Panc1 (cell line): ENCODE measurements at regions not wholly inside any gene's neighbourhood (a gene's known extent, or its start where the extent isn't known, plus 50 kb on each side); places are given as distances from the start of the nearest gene placed in this dataset.

Experiments used
- ATAC-seq: fragments of 200-7000 bp; cut with Tn5 transposase; 2 replicates; pipeline ENCODE4 v1.9.1; 2020; ENCODE audit warnings: mild to moderate bottlenecking, moderate library complexity
- BruUV-seq: library from RNA; stranded (reverse); fragments of 400-500 nt; replicated peaks from 2 replicates; lab custom pipeline; 2021; lab: Mats Ljungman, UMichigan
- CTCF ChIA-PET: fragments of 300-600 bp; sonication (Branson Sonifier 250); formaldehyde crosslinking; loops from one replicate; lab custom pipeline; 2022; ENCODE audit warnings: antibody characterized with exemption; lab: Charles Lee
- POLR2A ChIA-PET: fragments of 300-600 bp; sonication (Branson Sonifier 250); formaldehyde crosslinking; loops from one replicate; lab custom pipeline; 2022; ENCODE audit warnings: antibody characterized with exemption; lab: Charles Lee
- DNase-seq: peaks from one replicate; pipeline ENCODE4 v3.0.0-alpha.2; 2010; ENCODE audit warnings: low read depth, low spot score
- H3K27ac ChIP-seq: 2 replicates; pipeline ENCODE4 v1.5.1; 2011; ENCODE audit warnings: mild to moderate bottlenecking, low read length, inconsistent platforms
- H3K27me3 ChIP-seq: fragments of 200-500 bp; sonication (Bioruptor generic); 2 replicates; pipeline ENCODE4 v1.6.0; 2014; ENCODE audit warnings: low read length, inconsistent platforms; ENCODE audit not compliant: control insufficient read depth, insufficient read depth
- H3K36me3 ChIP-seq: fragments of 200-500 bp; sonication (Bioruptor generic); 2 replicates; pipeline ENCODE4 v1.5.1; 2014; ENCODE audit warnings: inconsistent platforms, mild to moderate bottlenecking, low read length, moderate library complexity; ENCODE audit not compliant: control insufficient read depth, insufficient read depth
- H3K4me1 ChIP-seq: 2 replicates; pipeline ENCODE4 v1.5.1; 2011; ENCODE audit warnings: inconsistent platforms, mild to moderate bottlenecking, low read length, moderate library complexity; ENCODE audit not compliant: control insufficient read depth, insufficient read depth
- H3K4me3 ChIP-seq, 2 experiments: 2 replicates each; pipeline ENCODE4 v1.5.1; 2011 to 2012; ENCODE audit warnings: low read depth in 2 of 2, low read length in 2 of 2, mild to moderate bottlenecking in 2 of 2, inconsistent platforms in 1 of 2, moderate library complexity in 1 of 2
- H3K9me3 ChIP-seq: fragments of 200-500 bp; sonication (Bioruptor generic); 2 replicates; pipeline ENCODE4 v1.5.1; 2014; ENCODE audit warnings: low read depth, mild to moderate bottlenecking, inconsistent platforms, low read length, moderate library complexity; ENCODE audit not compliant: control insufficient read depth, insufficient read depth
- POLR2AphosphoS5 ChIP-seq: IDR thresholded peaks from 2 replicates; pipeline ENCODE4 v1.6.1; 2012; ENCODE audit warnings: mild to moderate bottlenecking, low read depth, low read length, moderate library complexity
- SIN3A ChIP-seq: IDR thresholded peaks from 2 replicates; pipeline ENCODE4 v1.6.1; 2012; ENCODE audit warnings: low read depth, mild to moderate bottlenecking, low read length, moderate library complexity, borderline replicate concordance; ENCODE audit not compliant: insufficient read depth
- TCF7L2 ChIP-seq: IDR thresholded peaks from 2 replicates; pipeline ENCODE4 v1.6.1; 2011; ENCODE audit warnings: mild to moderate bottlenecking, low read depth, low read length, inconsistent platforms
- in situ Hi-C: cut with HindIII; loops from 2 replicates; pipeline ENCODE4 v1.10.0; 2016; ENCODE audit warnings: low sequenced_read_pairs, low pct_unique_long_range_greater_than_20kb
- intact Hi-C: fragments of 100-400 bp; cut with micrococcal nuclease; formaldehyde crosslinking; loops from one replicate; pipeline ENCODE4 v1.10.0; 2022; ENCODE audit not compliant: unreplicated experiment
- TF ChIP-seq, protein P1 (sequence below), 2 experiments: IDR thresholded peaks; 2 replicates each; pipeline ENCODE4 v1.6.1; 2011 to 2012; ENCODE audit warnings: low read depth in 2 of 2, control low read depth in 1 of 2, low read length in 1 of 2, mild to moderate bottlenecking in 1 of 2, moderate library complexity in 1 of 2; ENCODE audit not compliant: insufficient read depth in 1 of 2
- TF ChIP-seq, protein P2 (sequence below): fragments of 450-650 bp; IDR thresholded peaks from 2 replicates; pipeline ENCODE4 v1.5.1; 2017; ENCODE audit warnings: mild to moderate bottlenecking

DNA sequence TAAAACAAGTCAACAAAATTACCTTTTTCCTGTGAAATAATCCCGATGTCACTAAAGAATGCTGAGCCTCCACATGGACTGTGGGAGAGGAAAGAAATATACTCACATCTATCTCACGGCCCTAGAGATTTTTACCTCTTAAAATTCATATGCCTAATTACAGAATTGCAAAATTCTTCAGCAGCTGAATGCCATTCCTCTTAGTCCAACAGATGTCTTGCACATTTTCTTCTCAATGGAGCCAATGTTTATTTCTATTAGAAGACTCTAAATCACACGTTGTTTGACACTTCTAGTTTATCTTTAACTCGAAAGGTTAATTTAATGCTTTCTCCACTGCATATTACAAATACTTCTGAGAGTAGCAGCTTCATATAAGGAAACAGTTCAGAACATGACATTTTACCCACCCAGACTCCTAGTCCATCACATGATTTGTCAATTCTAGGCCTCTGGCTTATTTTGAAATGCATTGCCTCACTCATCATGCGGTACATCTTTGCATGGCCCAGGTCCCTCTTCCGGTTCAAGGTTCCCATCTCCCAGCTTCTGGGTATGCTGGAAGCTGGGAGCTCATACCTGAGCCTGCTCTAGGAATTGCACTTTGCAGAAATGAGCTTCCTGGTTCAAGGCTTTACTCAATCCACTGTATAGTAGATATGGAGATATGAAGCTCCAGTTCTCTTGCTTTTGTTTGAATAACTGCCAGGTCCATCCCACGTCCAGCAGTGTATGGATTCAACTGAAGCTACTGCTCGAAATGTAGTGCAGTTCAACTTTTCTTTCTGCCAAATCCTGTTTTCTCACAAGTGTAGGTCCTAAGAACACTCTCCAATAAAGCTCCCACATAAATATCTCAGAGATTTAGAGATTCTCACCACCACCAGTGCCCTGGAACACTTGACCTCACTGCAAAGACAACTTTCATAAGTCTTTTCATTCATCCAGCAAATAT lies 306.2 kb downstream of the GPR37 start:
- H3K4me1 ChIP-seq = no peaks in the 10 kb centered on the region
- DNase-seq (no peak), ATAC-seq (no peak)
- H3K36me3 ChIP-seq = no peaks in the 10 kb centered on the region
- TF ChIP-seq, protein P1, sequence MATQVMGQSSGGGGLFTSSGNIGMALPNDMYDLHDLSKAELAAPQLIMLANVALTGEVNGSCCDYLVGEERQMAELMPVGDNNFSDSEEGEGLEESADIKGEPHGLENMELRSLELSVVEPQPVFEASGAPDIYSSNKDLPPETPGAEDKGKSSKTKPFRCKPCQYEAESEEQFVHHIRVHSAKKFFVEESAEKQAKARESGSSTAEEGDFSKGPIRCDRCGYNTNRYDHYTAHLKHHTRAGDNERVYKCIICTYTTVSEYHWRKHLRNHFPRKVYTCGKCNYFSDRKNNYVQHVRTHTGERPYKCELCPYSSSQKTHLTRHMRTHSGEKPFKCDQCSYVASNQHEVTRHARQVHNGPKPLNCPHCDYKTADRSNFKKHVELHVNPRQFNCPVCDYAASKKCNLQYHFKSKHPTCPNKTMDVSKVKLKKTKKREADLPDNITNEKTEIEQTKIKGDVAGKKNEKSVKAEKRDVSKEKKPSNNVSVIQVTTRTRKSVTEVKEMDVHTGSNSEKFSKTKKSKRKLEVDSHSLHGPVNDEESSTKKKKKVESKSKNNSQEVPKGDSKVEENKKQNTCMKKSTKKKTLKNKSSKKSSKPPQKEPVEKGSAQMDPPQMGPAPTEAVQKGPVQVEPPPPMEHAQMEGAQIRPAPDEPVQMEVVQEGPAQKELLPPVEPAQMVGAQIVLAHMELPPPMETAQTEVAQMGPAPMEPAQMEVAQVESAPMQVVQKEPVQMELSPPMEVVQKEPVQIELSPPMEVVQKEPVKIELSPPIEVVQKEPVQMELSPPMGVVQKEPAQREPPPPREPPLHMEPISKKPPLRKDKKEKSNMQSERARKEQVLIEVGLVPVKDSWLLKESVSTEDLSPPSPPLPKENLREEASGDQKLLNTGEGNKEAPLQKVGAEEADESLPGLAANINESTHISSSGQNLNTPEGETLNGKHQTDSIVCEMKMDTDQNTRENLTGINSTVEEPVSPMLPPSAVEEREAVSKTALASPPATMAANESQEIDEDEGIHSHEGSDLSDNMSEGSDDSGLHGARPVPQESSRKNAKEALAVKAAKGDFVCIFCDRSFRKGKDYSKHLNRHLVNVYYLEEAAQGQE (IDR thresholded peaks at IDR 0.05; ENCODE audit: insufficient read depth in 1 of 2, low read depth in 2 of 2, low read length in 1 of 2) = no peak
- no peak for TF ChIP-seq POLR2AphosphoS5
- no peaks in the 10 kb centered on the region for H3K27me3 ChIP-seq
- POLR2A ChIA-PET = no interaction called here
- H3K9me3 ChIP-seq = no peaks in the 10 kb centered on the region
- BruUV-seq = no TSS peak
- CTCF ChIA-PET = no interaction called here
- H3K4me3 ChIP-seq = no peak overlapping the region
- intact Hi-C loops (no loop called here), in situ Hi-C loops (no loop called here)
- no peak overlapping the region for H3K27ac ChIP-seq

DNA sequence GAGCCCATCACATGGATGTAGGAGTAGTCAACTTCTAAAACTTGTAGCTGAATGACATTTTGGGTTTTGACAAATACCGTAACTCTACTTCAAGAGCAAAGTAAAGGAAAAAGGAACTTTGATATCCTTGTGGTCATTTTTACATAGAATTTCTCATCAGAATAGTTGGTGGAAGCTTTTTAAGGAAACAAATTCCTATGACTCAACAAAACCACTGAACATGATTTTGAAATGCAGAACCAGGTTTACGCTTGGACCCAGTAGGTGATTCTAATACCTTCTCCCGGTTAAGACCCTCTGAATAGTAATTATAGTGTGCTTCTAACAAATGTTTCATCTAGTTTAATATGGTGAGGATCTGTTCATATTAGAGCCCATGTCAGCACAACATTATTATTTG lies 307.8 kb downstream of the GPR37 start:
- Histone ChIP-seq H3K36me3 (no peaks in the 10 kb centered on the region), H3K4me3 (no peak overlapping the region), H3K27ac (no peak overlapping the region), H3K27me3 (no peaks in the 10 kb centered on the region), H3K9me3 (no peaks in the 10 kb centered on the region), H3K4me1 (no peaks in the 10 kb centered on the region)
- in situ Hi-C loops = no loop called here
- no peak for DNase-seq
- POLR2A ChIA-PET = no interaction called here
- TF ChIP-seq, protein P1 (IDR thresholded peaks at IDR 0.05; ENCODE audit: insufficient read depth in 1 of 2, low read depth in 2 of 2, low read length in 1 of 2) = no peak
- no peak for TF ChIP-seq POLR2AphosphoS5
- TF ChIP-seq, protein P2, sequence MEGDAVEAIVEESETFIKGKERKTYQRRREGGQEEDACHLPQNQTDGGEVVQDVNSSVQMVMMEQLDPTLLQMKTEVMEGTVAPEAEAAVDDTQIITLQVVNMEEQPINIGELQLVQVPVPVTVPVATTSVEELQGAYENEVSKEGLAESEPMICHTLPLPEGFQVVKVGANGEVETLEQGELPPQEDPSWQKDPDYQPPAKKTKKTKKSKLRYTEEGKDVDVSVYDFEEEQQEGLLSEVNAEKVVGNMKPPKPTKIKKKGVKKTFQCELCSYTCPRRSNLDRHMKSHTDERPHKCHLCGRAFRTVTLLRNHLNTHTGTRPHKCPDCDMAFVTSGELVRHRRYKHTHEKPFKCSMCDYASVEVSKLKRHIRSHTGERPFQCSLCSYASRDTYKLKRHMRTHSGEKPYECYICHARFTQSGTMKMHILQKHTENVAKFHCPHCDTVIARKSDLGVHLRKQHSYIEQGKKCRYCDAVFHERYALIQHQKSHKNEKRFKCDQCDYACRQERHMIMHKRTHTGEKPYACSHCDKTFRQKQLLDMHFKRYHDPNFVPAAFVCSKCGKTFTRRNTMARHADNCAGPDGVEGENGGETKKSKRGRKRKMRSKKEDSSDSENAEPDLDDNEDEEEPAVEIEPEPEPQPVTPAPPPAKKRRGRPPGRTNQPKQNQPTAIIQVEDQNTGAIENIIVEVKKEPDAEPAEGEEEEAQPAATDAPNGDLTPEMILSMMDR = no peak
- no peak for TF ChIP-seq SIN3A
- no peak for TF ChIP-seq TCF7L2
- intact Hi-C loops = no loop called here
- no peak for ATAC-seq
- no TSS peak for BruUV-seq
- CTCF ChIA-PET = no interaction called here
